Mucosa of rectum (tissue), 2 donors: ENCODE measurements at regions not wholly inside any gene's neighbourhood (a gene's known extent, or its start where the extent isn't known, plus 50 kb on each side); places are given as distances from the start of the nearest gene placed in this dataset.

Experiments used
- H3K27ac ChIP-seq, 2 donors: one replicate each; pipeline ENCODE4 v1.7.0; 2013; ENCODE audit warnings: inconsistent platforms in 2 of 2, low read depth in 2 of 2, low read length in 2 of 2
- H3K27me3 ChIP-seq, 2 donors: one replicate each; pipeline ENCODE4 v1.7.0; 2013; ENCODE audit warnings: low read length in 2 of 2; ENCODE audit not compliant: control insufficient read depth in 2 of 2, insufficient read depth in 2 of 2
- H3K36me3 ChIP-seq, 2 donors: one replicate each; pipeline ENCODE4 v1.7.0; 2013; ENCODE audit warnings: low read length in 2 of 2; ENCODE audit not compliant: control insufficient read depth in 2 of 2, insufficient read depth in 2 of 2
- H3K4me1 ChIP-seq, 2 donors: one replicate each; pipeline ENCODE4 v1.7.0; 2013; ENCODE audit warnings: low read length in 2 of 2, mild to moderate bottlenecking in 1 of 2; ENCODE audit not compliant: control insufficient read depth in 2 of 2, insufficient read depth in 2 of 2
- H3K4me3 ChIP-seq, 2 donors: one replicate each; pipeline ENCODE4 v1.7.0; 2013; ENCODE audit warnings: low read length in 2 of 2
- H3K9ac ChIP-seq, 2 donors: one replicate each; pipeline ENCODE4 v1.7.0; 2013; ENCODE audit warnings: low read length in 2 of 2, low read depth in 1 of 2, mild to moderate bottlenecking in 1 of 2
- H3K9me3 ChIP-seq, 2 donors: one replicate each; pipeline ENCODE4 v1.7.0; 2013; ENCODE audit warnings: low read length in 2 of 2; ENCODE audit not compliant: control insufficient read depth in 2 of 2
- donor health status: healthy.
- donor health status: Normal muscosa, but diverticular disease.

GRCh38 chr12:75563351-75563750 is 51.9 kb upstream of the KRR1 start:
- Histone ChIP-seq H3K27me3 (no peaks in the 10 kb centered on the region), H3K4me1 (no peaks in the 10 kb centered on the region), H3K9ac (no peak overlapping the region)

GRCh38 chr12:75561921-75562320 is 50.5 kb upstream of the KRR1 start:
- H3K27ac ChIP-seq, result no peak overlapping the region
- no peak overlapping the region for H3K9ac ChIP-seq
- no peaks in the 10 kb centered on the region for H3K9me3 ChIP-seq
- no peak overlapping the region for H3K4me3 ChIP-seq
- no peaks in the 10 kb centered on the region for H3K36me3 ChIP-seq
- H3K27me3 ChIP-seq, result no peaks in the 10 kb centered on the region
- no peaks in the 10 kb centered on the region for H3K4me1 ChIP-seq

More at GRCh38 chr12:75563351-75563750, 51.9 kb upstream of the KRR1 start:
- H3K9me3 ChIP-seq, result no peaks in the 10 kb centered on the region
- no peak overlapping the region for H3K4me3 ChIP-seq
- H3K27ac ChIP-seq, result no peak overlapping the region
- no peaks in the 10 kb centered on the region for H3K36me3 ChIP-seq
